ENCODE measurements at regions not wholly inside any gene's neighbourhood (a gene's known extent, or its start where the extent isn't known, plus 50 kb on each side); places are given as distances from the start of the nearest gene placed in this dataset.
"Not testable (repeated sequence)": the region's sequence is repeated elsewhere in the genome, so short reads cannot be mapped to it uniquely, and the experiment has no call there.

DNA sequence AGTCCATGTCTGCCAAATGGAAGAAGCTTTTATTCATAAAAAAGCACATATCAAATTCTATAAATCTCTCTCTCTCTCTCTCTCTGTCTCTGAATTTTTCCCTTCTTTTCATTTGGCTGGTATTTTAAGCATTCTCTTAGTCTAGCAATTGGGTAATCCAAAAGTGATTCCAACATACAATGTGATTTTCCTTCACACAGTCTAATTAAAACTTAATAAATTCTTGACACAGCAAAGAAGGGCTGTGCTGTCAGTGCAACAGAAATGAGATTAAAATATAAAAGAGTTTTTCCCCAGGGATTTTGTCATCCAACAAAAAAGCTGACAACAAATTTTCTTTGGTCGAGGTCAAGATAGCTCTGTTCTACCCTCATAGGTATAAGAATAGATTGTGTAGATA lies 216.9 kb downstream of the CENPC start:
- no peak for DNase-seq

DNA sequence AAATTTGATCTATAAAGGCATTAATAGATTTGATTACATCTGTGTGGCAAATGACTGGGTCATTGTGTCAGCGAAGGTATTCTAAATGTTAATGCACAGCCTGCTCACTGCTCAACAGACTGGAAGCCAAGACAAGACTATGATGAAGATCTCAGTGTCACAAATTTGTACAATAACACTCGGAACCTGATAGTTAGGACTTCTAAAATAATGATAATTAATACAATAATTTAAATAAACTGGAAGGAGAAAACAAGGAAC lies 217.4 kb downstream of the CENPC start:
- DNase-seq = no peak

DNA sequence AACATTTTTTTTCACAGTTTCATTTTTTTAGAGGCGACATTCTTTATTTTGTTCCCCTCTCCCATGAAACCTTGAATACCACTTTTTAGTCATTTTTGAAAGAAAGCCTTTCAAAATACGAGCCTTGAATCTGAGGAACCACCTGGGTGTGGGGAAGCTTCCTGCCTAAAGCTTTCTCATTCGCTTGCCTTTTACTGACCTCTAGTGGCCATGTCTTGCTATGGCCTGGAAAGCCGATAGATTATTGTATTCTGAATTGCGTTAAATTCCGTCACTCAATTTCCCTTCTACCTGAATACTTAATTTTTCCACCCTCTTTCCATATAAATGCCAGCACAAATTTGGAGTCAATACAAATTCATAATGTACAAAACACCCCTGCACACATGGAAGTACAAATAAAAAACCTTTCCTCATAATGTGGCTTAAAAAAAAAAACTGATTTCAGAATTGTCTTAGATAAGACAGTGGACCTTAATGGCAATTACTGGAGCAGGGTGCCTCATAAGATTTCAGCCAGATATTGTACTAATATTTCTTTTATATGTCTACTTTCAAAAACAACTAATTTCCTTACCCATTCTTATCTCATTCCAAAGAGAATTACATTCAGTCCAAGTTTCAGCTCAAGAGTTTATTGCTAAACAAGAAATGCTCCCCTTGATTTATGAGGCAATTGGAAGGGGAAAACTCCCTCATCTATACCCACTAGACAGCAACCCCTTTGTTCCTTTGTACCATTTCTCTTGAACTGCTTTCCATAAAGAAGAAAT lies 217.9 kb downstream of the CENPC start:
- DNase-seq = peak; percentile 6 to 15

DNA sequence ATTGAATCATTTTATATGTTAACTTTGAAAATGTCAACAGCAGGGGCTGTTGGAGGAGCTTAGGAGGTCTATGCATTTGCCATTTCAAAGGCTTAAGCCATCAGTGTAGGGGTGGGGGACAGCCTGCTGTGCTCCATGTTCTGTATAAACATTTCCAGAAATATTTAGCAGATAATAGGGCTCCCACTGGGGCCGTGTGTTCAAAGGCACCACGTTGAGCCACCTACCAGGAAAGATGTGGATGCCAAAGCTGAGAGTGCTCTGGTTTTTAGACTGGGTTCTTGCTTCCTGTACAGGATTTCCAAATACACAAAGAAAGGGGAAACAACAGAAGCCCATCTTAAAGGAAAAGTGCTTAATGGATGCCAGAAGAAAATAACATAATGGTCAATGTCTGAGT lies 219.5 kb downstream of the CENPC start:
- no peak for DNase-seq

DNA sequence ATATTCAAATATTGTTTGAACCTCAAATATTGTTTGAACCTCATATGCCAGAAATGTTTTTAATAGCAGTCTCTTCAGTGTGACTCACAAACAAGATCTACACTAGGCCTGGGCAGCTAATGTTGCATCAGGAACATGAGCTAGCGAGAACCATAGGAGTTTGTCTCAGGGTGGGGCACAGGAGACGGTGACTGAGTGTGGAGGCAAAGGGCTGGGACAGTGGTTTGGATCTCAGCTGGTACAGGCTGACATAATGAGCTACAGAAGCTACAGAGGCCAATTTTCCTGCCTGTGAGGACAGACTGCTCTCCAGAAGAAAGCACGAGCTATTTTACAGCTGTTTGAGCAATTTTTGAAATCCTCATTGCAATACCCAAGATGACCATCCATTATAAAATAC lies 224.7 kb downstream of the CENPC start:
- no peak for DNase-seq

DNA sequence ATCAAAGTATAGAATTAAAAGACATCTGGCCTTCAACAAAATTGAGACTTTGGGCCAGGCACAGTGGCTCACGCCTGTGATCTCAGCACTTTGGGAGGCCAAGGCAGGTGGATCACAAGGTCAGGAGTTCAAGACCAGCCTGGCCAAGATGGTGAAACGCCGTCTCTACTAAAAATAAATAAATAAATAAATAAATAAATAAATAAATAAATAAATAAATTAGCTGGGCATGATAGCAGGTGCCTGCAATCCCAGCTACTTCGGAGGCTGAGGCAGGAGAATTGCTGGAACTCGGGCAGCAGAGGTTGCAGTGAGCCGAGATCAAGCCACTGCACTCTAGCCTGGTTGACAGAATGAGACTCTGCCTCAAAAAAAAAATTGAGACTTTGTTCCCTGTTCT lies 225.7 kb downstream of the CENPC start:
- not testable (repeated sequence) for DNase-seq

DNA sequence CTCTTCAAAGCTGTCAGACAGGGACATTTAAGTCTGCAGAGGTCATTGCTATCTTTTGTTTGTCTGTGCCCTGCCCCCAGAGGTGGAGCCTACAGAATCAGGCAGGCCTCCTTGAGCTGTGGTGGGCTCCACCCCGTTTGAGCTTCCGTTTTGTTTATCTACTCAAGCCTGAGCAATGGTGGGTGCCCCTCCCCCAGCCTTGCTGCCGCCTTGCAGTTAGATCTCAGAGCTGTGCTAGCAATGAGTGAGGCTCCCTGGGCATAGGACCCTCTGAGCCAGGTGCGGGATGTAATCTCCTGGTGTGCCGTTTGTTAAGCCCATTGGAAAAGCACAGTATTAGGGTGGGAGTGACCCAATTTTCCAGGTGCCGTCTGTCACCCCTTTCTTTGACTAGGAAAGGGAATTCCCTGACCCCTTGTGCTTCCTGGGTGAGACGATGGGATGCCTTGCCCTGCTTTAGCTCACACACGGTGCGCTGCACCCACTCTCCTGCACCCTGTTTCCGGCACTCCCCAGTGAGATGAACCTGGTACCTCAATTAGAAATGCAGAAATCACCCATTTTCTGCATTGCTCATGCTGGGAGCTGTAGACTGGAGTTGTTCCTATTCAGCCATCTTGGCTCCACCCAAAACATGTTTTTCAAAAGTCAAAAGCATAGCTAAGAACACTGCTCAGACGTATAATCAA lies 244.7 kb downstream of the CENPC start:
- DNase-seq = not testable (repeated sequence)

DNA sequence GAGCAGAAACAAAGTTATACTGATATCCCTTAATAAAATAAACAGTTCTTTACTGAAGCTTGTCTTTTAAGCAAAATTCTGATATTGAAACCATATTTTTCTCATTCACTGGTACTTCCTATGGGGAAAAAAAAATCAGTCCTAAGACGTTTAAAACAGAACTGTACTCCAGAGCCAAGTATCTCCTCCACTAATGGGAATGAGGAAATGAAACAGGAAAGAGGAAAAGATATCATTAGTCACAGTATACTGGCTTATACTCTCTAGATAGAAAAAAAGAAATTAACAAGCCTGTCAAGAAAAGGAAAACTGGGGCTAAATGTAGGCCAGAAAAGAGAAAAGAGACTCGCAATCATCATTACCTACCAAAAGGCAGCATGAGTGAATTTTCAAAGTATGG lies 252.7 kb downstream of the CENPC start:
- DNase-seq = no peak

DNA sequence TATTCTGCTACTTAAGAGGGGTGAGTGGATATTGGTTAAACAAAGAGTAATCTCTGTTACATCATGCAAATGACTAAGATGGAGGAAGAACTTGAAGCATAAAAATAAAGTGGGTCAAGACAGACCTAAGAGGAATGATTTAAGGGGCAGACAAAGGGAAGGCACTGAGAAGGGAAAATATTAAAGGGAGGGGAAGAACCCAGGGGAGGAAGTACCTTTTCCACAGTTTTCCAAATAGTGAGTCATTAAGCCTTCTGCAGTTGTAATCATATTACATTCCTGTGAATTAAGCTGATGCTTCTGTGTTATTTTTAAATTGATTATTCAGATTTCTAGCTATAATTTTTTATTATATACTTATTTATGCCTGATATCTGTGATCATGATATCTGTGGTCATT lies 253.3 kb downstream of the CENPC start:
- DNase-seq = no peak

DNA sequence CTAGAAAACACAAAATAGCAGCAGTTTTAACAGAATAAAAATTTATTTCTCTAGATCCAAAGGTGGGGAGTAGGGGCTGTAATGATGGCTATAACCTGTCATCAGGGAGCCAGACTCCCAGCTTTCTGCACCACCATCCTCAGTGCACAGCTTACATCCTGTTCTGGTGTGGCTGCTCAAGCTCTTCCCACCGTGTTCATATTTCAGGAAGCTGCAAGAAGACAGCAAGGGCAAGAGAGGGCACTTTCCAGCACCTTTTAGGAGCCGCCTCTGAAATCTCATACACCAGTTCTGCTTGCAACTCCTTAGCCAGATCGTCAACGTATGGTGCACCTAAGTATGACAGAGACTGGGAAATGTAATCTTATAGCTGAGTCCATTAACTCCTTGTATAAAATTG lies 253.7 kb downstream of the CENPC start:
- DNase-seq = no peak

DNA sequence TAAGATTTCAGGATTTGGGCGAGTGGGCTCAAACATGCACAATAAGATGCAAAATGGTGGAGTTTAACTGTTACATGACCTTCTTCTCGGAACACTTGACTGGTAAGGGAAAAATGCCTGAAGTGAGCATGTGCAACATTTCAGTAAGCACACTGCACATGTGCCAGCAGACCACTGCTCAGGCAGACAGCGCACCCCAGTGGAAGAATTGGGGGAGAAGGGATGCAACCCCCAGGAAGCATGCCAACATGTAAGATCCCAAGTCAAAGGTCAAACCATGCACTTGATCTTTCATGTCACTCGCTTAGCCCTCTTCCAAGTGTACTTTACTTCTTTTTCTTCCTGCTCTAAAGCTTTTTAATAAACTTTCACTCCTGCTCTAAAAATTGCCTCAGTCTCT lies 256.3 kb downstream of the CENPC start:
- DNase-seq = no peak

DNA sequence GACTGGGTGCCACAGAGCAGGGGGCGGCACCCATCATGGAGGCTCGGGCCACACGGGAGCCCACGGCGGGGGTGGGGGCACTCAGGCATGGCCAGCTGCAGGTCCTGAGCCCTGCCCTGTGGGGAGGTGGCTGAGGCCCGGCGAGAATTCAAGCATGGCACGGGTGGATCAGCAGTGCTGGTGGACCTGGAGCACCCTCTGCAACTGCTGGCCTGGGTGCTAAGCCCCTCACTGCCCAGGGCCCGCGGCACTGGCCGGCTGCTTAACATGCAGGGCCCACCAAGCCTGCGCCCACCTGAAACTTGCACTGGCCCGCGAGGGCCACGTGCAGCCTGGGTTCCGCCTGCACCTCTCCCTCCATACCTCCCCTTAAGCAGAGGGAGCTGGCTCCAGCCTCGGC lies 258.6 kb downstream of the CENPC start:
- no peak for DNase-seq

DNA sequence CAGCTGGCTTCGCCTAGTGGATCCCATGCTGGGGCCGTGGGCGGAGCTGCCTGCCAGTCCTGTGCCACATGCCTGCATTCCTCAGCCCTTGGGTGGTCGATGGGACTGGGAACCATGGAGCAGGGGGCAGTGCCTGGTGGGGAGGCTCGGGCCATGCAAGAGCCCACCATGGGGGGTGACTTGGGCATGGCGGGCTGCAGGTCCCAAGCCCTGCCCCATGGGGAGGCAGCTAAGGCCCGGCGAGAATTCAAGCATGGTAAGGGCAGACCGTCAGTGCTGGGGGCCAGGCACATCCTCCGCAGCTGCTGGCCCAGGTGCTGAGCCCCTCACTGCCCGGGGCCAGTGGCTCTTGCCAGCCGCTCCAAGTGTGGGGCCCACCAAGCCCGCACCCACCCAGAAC lies 262.6 kb downstream of the CENPC start:
- DNase-seq = no peak

DNA sequence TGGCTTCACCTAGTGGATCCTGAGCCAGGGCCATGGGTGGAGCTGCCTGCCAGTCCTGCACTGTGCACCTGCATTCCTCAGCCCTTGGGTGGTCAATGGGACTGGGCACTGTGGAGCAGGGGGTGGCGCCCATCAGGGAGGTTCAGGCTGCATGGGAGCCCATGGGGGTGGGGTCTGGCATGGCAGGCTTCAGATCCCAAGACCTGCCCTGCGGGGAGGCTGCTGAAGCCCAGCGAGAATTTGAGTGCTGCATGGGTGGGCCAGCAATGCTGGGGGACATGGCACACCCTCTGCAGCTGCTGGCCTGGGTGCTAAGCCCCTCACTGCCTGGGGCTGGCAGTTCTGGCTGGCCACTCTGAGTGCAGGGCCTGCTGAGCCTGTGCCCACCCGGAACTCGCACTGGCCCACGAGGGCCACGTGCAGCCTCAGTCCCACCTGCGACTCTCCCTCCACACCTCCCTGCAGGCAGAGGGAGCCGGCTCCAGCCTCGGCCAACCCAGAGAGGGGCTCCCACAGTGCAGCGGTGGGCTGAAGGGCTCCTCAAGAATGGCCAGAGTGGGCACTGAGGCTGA lies 270.0 kb downstream of the CENPC start:
- DNase-seq = no peak

DNA sequence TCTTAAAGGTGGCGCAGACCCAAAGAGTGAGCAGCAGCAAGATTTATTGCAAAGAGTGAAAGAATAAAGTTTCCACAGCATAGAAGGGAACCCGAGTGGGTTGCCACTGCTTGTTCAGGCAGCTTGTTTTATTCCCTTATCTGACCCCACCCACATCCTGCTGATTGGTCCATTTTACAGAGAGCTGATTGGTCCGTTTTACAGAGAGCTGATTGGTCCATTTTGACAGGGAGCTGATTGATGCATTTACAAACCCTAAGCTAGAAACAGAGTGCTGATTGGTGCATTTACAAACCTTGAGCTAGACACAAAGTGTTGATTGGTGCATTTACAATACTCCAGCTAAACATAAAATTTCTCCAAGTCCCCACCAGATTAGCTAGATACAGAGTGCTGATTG lies 270.6 kb downstream of the CENPC start:
- not testable (repeated sequence) for DNase-seq

DNA sequence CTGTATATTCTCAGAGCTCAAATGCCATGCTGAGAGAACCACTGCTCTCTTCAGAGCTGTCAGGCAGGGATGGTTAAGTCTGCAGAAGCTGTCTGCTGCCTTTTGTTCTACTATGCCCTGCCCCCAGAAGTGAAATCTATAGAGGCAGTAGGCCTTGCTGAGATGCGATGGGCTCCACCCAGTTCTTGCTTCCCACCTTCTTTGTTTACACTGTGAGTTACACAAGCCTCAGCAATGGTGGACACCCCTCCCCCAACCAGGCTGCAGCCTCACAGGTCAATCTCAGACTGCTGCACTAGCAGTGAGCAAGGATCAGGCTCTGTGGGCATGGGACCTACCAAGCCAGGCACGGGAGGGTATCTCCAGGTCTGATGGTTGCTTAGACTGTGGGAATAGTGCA lies 271.6 kb downstream of the CENPC start:
- DNase-seq = no peak

DNA sequence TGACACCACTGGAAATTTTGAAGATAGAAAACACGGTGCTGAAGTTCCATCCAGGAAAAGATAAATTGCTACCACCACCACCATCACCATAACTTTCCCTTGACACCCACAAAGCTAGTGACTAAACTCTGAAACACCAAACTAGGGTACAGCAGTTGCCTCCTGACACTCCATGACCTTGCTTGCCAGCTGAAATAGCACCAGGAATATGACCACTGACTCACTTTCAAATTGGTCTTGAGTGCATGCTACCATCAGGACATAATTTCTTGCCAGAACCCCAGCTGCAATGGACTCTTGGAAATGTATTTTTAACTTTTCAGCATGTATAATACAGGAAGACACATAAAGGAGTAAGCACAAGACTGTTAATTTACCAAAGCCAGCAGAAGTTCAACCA lies 283.3 kb downstream of the CENPC start:
- DNase-seq = no peak

DNA sequence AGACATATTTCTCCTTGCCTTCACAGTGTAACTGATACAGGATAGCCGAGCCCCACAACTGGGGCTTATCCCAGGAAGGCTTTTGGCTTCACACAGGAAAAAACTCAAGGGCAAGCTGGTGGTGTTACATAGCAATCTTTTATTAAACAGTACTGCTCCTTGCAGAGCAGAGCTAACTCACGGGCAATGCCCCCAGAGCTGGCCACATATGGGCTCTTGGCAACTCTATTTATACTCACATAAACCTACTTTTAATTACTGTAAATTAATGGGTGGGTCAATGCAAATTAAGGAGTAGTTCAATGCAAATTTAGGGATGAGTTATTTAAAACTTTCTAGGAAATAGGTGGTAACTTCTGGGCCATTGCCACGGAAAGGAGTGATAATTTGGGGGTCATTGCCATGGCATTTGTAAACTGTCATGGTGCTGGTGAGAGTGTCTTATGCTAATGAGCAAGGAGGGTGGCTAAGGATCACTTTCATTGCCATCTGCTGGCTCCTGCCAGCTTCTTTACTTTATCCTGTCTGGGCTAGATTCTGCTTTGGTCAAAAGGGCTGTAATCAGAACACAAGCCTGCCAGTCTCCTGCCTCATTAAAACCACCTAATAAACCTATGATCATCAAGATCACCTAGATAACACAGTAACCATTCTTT lies 288.8 kb downstream of the CENPC start:
- no peak for DNase-seq

DNA sequence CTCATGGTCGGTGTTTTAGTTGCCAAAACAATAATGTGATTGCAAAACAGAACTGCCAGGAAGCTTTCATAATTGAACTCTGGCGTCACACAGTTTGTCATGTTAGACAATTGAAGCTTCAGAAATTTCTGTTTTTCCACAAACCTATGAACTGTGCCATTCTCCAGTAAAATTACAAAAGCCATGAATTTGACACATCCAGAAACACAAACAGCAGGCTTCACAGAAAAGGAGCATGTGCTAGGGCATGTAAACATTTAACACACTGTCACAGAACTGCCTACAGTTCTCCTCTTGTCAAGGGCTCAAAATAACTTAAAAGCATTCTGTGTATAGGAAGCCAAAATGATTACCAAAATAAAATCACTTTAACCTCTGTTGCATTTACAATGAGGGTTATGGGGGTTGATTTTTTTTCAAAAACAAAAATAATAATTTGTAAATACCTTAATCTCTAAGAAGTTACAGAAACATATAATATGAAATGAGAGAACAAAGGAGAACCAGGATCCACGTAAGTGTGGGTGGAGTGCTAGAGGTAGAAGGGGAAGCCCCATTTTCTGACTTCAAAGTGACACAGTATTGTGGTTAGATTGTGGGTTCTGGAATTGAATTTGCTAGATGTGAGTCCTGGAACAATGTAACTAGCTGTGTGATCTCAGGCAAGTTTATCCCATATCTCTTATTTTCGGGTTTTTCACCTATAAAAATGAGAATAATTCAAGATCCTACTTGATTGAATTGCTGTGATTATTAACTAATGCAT lies 295.0 kb downstream of the CENPC start:
- no peak for DNase-seq

DNA sequence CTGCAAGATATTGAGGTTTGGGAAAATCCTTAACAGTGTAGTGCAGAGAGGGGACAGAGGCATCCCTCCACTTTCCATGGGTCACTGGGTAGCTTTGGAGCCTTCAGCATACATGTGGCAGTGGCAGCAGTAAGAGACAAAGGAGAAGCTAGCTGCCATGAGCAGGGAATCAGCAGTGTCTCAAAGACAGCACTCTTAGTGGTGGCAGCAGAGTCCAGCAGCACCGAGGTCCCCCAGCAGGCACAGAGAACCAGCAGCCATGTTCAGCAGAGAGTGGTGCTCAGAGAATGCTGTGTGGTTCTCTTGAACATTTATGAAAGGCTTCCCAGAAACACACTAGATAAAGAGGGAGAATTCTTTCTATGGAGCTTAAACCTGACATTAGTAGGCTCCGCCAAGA lies 308.5 kb downstream of the CENPC start:
- no peak for DNase-seq

DNA sequence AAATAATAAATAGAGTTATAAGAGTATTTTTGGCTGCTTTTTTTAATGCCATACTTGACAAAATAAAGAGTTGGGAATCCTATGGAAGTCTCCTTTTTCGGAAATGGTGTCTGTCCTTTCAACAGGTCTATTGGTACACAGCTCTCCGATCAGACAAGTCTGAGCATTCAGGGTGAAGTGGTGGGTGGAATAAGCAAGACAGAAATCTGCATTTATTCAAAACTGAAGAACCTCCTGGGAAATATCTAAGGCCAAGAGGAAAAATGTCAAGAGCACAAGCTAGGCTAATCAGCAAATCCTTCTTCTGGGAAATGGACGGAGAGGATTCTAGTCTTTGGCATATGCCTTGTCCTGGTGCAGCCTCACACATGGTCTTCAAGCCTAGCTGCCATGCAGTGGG lies 309.0 kb downstream of the CENPC start:
- DNase-seq = no peak

DNA sequence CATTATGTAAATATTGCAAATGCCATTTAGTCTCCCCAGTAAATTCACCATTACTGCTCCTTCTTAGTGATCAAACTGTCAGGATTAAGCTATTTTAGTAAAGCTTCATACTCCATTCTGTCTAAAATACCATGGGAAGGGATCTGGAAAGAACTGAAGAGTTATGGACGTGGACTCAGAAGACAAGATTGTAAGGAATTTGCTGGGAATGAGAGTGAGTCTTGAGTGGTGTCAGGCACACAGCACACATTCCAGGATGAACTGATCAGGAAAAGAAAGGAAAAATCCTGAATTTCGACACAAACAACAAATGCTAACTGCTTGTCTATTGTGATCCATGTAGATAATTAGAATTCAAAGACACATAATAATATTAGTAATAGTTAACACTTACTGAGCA lies 311.0 kb downstream of the CENPC start:
- DNase-seq = no peak

DNA sequence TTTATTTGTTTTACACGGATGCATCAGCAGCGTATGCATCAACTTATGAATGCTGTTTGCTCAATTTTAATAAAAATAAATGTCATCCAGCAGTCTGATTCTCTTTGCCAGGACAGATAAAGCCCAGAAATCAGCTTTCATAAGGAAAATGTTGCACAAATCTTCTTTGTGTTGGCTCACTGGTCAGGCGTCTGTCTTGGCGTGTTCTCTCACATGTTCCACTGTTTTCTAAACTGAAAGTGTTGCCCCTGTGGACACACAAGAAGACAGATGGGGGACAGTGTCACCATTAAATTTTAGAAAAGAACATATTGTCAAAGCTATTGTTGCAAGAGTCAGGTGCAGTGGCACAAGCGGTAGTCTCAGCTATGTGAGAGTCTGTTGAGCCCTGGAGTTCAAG lies 316.2 kb downstream of the CENPC start:
- no peak for DNase-seq
